ENCODE measurements at regions not wholly inside any gene's neighbourhood (a gene's known extent, or its start where the extent isn't known, plus 50 kb on each side); places are given as distances from the start of the nearest gene placed in this dataset.

GRCh38 chr20:39563349-39563748 is 601.2 kb downstream of the DHX35 start:
- POLR2A ChIA-PET (ENCODE audit: unreplicated experiment): interaction anchor here (0.6 kb wide), 1 partner anchor 1054 kb away, joined by 4 read pairs; no protein-coding TSS in a partner anchor
- H3K9me3 ChIP-seq (ENCODE audit: low read length): peaks cover 43% of the 10 kb centered on the region
- no peak overlapping the region for H3K4me3 ChIP-seq (ENCODE audit: low read length)
- H2AFZ ChIP-seq (ENCODE audit: low read length): no peak overlapping the region
- no peak for TF ChIP-seq CTCF (conservative IDR thresholded peaks at IDR 0.05; ENCODE audit: low read depth, low read length)
- TF ChIP-seq EZH2 (IDR thresholded peaks at IDR 0.05; ENCODE audit: low read length, unreplicated experiment): no peak
- no peak for TF ChIP-seq EZH2phosphoT487 (IDR thresholded peaks at IDR 0.05; ENCODE audit: borderline replicate concordance, low read length)
- no peaks in the 10 kb centered on the region for H3K27me3 ChIP-seq (ENCODE audit: low read length)
- no peaks in the 10 kb centered on the region for H3K9me2 ChIP-seq (replicated peaks; ENCODE audit: low read length)
- DNase-seq (no peak), ATAC-seq (no peak)
- H3K36me3 ChIP-seq (ENCODE audit: low read depth, low read length): no peaks in the 10 kb centered on the region
- no peaks in the 10 kb centered on the region for H4K20me1 ChIP-seq (ENCODE audit: low read length)
- no peaks in the 10 kb centered on the region for H3F3A ChIP-seq (ENCODE audit: low read length, unreplicated experiment)
- no peak overlapping the region for H3K4me2 ChIP-seq (ENCODE audit: low read length)
- no peaks in the 10 kb centered on the region for H3K79me2 ChIP-seq (ENCODE audit: low read length)
- no peak overlapping the region for H3K27ac ChIP-seq (ENCODE audit: low read length)
- BruUV-seq (replicated peaks): no TSS peak
- no peak overlapping the region for H3K9ac ChIP-seq (ENCODE audit: low read length)
- H3K4me1 ChIP-seq (ENCODE audit: insufficient read depth, low read length): no peaks in the 10 kb centered on the region
- intact Hi-C loops (cut with micrococcal nuclease): no loop called here
- CTCF ChIA-PET: no interaction called here

- no peaks in the 10 kb centered on the region for H3K9me2 ChIP-seq (replicated peaks; ENCODE audit: low read length)
- TF ChIP-seq EZH2 (IDR thresholded peaks at IDR 0.05; ENCODE audit: low read length, unreplicated experiment) (no peak), EZH2phosphoT487 (IDR thresholded peaks at IDR 0.05; ENCODE audit: borderline replicate concordance, low read length) (no peak), CTCF (conservative IDR thresholded peaks at IDR 0.05; ENCODE audit: low read depth, low read length) (no peak)
- no peak overlapping the region for H3K4me3 ChIP-seq (ENCODE audit: low read length)
- peaks cover 26% of the 10 kb centered on the region; the same call in 1 of the 2 replicates for H3K9me3 ChIP-seq (ENCODE audit: low read length)
- CTCF ChIA-PET: no interaction called here
- no peak overlapping the region for H3K9ac ChIP-seq (ENCODE audit: low read length)
- POLR2A ChIA-PET (ENCODE audit: unreplicated experiment): no interaction called here
- H4K20me1 ChIP-seq (ENCODE audit: low read length): no peaks in the 10 kb centered on the region
- H3K79me2 ChIP-seq (ENCODE audit: low read length): no peaks in the 10 kb centered on the region
- no peak overlapping the region for H2AFZ ChIP-seq (ENCODE audit: low read length)
- H3K27ac ChIP-seq (ENCODE audit: low read length): no peak overlapping the region
- no TSS peak for BruUV-seq (replicated peaks)
- no peak overlapping the region for H3K4me2 ChIP-seq (ENCODE audit: low read length)
- no peaks in the 10 kb centered on the region for H3K27me3 ChIP-seq (ENCODE audit: low read length)
- H3F3A ChIP-seq (ENCODE audit: low read length, unreplicated experiment): no peaks in the 10 kb centered on the region
- DNase-seq (no peak), ATAC-seq (no peak)
- H3K36me3 ChIP-seq (ENCODE audit: low read depth, low read length): no peaks in the 10 kb centered on the region
- intact Hi-C loops (cut with micrococcal nuclease): no loop called here
- no peaks in the 10 kb centered on the region for H3K4me1 ChIP-seq (ENCODE audit: insufficient read depth, low read length)
Observed at GRCh38 chr20:39554341-39554740, 592.2 kb downstream of the DHX35 start.

GRCh38 chr20:39553120-39553519 is 591.0 kb downstream of the DHX35 start:
- H3K27ac ChIP-seq (ENCODE audit: low read length): no peak overlapping the region
- CTCF ChIA-PET: no interaction called here
- BruUV-seq (replicated peaks): no TSS peak
- H3K9ac ChIP-seq (ENCODE audit: low read length): no peak overlapping the region
- no peak for DNase-seq
- no peaks in the 10 kb centered on the region for H3K9me2 ChIP-seq (replicated peaks; ENCODE audit: low read length)
- no peaks in the 10 kb centered on the region for H3K4me1 ChIP-seq (ENCODE audit: insufficient read depth, low read length)
- H3K36me3 ChIP-seq (ENCODE audit: low read depth, low read length): no peaks in the 10 kb centered on the region
- no peaks in the 10 kb centered on the region for H3F3A ChIP-seq (ENCODE audit: low read length, unreplicated experiment)
- intact Hi-C loops (cut with micrococcal nuclease): no loop called here
- TF ChIP-seq CTCF (conservative IDR thresholded peaks at IDR 0.05; ENCODE audit: low read depth, low read length): no peak
- no peak for TF ChIP-seq EZH2phosphoT487 (IDR thresholded peaks at IDR 0.05; ENCODE audit: borderline replicate concordance, low read length)
- no peak for TF ChIP-seq EZH2 (IDR thresholded peaks at IDR 0.05; ENCODE audit: low read length, unreplicated experiment)
- H3K4me2 ChIP-seq (ENCODE audit: low read length): no peak overlapping the region
- no peaks in the 10 kb centered on the region for H3K79me2 ChIP-seq (ENCODE audit: low read length)
- no peak overlapping the region for H2AFZ ChIP-seq (ENCODE audit: low read length)
- H3K4me3 ChIP-seq (ENCODE audit: low read length): no peak overlapping the region
- peaks cover 18% of the 10 kb centered on the region; the same call in 1 of the 2 replicates for H3K9me3 ChIP-seq (ENCODE audit: low read length)
- ATAC-seq: no peak
- POLR2A ChIA-PET (ENCODE audit: unreplicated experiment): no interaction called here
- H4K20me1 ChIP-seq (ENCODE audit: low read length): no peaks in the 10 kb centered on the region
- no peaks in the 10 kb centered on the region for H3K27me3 ChIP-seq (ENCODE audit: low read length)
